A549 (cell line): ENCODE measurements at regions not wholly inside any gene's neighbourhood (a gene's known extent, or its start where the extent isn't known, plus 50 kb on each side); places are given as distances from the start of the nearest gene placed in this dataset.

Experiments used
- CTCF ChIP-seq: fragments of >200 bp; sonication (Bioruptor Twin); formaldehyde crosslinking; IDR thresholded peaks from 3 replicates; pipeline ENCODE4 v1.5.1; 2016
- POLR2A ChIP-seq: IDR thresholded peaks from 2 replicates; pipeline ENCODE4 v1.6.1; 2012; ENCODE audit warnings: mild to moderate bottlenecking, low read length
- USF2 ChIP-seq: fragments of 450-650 bp; IDR thresholded peaks from 2 replicates; pipeline ENCODE4 v1.6.1; 2014; ENCODE audit warnings: antibody characterized with exemption
- TF ChIP-seq, protein P1 (sequence below): IDR thresholded peaks from 2 replicates; pipeline ENCODE4 v1.6.1; 2012; ENCODE audit warnings: low read depth, borderline replicate concordance
- TF ChIP-seq, protein P2 (sequence below): fragments of 200-600 bp; sonication (generic); IDR thresholded peaks from 2 replicates; pipeline ENCODE4 v1.6.1; 2016; ENCODE audit warnings: antibody characterized with exemption, mild to moderate bottlenecking, moderate library complexity

- TF ChIP-seq POLR2A (no peak), CTCF (no peak), USF2 (no peak)
- TF ChIP-seq, protein P1, sequence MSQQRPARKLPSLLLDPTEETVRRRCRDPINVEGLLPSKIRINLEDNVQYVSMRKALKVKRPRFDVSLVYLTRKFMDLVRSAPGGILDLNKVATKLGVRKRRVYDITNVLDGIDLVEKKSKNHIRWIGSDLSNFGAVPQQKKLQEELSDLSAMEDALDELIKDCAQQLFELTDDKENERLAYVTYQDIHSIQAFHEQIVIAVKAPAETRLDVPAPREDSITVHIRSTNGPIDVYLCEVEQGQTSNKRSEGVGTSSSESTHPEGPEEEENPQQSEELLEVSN: no peak
- TF ChIP-seq, protein P2, sequence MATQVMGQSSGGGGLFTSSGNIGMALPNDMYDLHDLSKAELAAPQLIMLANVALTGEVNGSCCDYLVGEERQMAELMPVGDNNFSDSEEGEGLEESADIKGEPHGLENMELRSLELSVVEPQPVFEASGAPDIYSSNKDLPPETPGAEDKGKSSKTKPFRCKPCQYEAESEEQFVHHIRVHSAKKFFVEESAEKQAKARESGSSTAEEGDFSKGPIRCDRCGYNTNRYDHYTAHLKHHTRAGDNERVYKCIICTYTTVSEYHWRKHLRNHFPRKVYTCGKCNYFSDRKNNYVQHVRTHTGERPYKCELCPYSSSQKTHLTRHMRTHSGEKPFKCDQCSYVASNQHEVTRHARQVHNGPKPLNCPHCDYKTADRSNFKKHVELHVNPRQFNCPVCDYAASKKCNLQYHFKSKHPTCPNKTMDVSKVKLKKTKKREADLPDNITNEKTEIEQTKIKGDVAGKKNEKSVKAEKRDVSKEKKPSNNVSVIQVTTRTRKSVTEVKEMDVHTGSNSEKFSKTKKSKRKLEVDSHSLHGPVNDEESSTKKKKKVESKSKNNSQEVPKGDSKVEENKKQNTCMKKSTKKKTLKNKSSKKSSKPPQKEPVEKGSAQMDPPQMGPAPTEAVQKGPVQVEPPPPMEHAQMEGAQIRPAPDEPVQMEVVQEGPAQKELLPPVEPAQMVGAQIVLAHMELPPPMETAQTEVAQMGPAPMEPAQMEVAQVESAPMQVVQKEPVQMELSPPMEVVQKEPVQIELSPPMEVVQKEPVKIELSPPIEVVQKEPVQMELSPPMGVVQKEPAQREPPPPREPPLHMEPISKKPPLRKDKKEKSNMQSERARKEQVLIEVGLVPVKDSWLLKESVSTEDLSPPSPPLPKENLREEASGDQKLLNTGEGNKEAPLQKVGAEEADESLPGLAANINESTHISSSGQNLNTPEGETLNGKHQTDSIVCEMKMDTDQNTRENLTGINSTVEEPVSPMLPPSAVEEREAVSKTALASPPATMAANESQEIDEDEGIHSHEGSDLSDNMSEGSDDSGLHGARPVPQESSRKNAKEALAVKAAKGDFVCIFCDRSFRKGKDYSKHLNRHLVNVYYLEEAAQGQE: no peak
Measured at GRCh38 chr22:27267145-27267544, 534.4 kb downstream of the MN1 start.
